RCC 7860 (cell line): ENCODE measurements at regions not wholly inside any gene's neighbourhood (a gene's known extent, or its start where the extent isn't known, plus 50 kb on each side); places are given as distances from the start of the nearest gene placed in this dataset.
"Not testable (repeated sequence)": the region's sequence is repeated elsewhere in the genome, so short reads cannot be mapped to it uniquely, and the experiment has no call there.

Source experiments
- DNase-seq: peaks from one replicate; pipeline ENCODE4 v3.0.0-alpha.2; 2015; ENCODE audit warnings: low spot score
- FAIRE-seq: peaks from 2 replicates; lab custom pipeline; 2012; peaks lifted over from hg19 to GRCh38; lab: Jason Lieb, UNC

- DNase-seq: no peak
- no peak for FAIRE-seq
Observed at GRCh38 chr7:114802632-114803031, 119.3 kb upstream of the MDFIC start.

GRCh38 chr7:114806590-114807162 lies 115.2 kb upstream of the MDFIC start:
- FAIRE-seq: no peak
- DNase-seq: no peak

- FAIRE-seq: no peak
- no peak for DNase-seq
Observed at GRCh38 chr7:114812570-114812969, 109.3 kb upstream of the MDFIC start.

DNA sequence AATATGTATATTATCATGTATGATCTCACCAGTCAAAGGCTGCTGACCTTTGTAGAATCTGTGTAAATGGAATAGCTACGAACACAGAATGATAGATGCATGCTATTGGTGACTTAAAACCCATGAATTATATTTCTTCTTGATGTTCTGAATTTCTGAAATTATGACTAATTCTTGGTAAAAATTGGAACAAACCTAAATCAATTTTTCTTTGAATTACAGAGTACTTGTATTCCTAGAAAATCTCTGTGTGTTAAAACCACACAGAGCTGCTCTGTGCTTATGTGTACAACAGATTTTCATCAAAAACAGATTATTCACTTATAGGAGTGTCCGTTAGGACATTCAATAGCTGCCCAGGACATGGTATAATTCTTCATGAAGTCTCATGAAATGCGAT lies 108.3 kb upstream of the MDFIC start:
- DNase-seq (no peak), FAIRE-seq (no peak)

DNA sequence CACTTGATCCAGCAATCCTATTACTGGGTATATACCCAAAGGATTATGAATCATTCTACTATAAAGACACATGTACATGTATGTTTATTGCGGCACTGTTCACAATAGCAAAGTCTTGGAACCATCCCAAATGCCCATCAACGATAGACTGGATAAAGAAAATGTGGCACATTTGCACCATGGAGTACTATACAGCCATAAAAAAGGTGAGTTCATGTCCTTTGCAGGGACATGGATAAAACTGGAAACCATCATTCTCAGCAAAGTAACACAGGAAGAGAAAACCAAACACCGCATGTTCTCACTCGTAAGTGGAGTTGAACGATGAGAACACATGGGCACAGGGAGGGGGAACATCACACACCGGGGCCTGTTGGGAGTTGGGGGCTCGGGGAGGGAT lies 104.9 kb upstream of the MDFIC start:
- DNase-seq, FAIRE-seq: not testable (repeated sequence)

DNA sequence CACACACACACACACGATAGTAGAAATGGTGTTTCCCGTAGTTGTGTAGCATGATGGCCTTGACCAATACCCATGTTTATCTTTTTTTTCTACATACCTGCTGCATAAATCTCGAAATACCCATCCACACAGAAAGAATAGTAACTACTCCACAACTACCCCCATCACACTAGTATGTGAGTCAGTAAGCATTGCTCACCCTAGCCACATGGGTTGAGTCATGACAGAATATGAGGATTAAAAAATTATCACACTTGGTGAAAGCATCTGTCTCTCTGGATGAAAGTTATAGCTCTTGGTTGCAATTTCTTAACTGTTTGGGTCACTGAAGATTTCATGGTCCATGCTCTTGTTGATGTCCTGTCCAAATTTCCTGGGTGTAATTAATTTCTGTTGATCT lies 103.4 kb upstream of the MDFIC start:
- DNase-seq (peak; percentile 83), FAIRE-seq (peak; percentile 94)

DNA sequence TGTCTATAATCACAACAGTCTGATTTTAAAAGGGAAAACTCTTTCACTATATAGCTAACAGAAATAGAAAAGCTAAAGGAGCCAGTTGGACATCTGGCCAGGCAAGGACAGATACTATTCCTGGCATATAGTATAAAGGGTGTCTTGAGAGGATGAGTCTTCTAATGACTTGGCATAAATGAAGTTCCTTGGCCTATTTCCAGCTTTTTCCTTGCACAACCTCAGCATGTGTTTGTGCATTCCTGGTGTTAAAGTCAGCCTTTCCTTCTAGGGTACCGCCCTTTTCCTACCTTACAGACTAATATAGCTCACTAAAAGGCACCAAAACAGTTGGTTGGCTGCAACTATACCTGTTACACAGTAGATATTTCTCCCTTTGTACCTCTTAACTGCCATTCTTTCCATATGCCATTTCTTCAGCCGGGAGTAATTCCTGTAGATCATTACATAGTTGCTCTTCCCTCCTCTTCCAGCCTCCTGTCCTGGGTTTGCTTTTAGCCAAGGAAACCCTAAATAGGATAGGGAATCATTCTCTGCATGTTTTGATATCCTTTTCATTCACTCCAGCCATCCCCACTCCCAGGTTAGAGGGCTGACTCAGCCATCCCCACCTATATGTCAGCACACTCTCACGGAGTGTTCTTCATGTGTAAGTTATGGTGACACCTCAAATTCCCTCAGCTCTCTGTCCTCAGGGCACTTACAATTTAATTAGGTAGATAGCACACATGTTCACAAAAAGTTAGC lies 102.1 kb upstream of the MDFIC start:
- peak; percentile 98 for DNase-seq
- FAIRE-seq: peak; percentile 96

GRCh38 chr7:114821030-114821900 lies 100.6 kb upstream of the MDFIC start:
- DNase-seq: no peak
- no peak for FAIRE-seq

DNA sequence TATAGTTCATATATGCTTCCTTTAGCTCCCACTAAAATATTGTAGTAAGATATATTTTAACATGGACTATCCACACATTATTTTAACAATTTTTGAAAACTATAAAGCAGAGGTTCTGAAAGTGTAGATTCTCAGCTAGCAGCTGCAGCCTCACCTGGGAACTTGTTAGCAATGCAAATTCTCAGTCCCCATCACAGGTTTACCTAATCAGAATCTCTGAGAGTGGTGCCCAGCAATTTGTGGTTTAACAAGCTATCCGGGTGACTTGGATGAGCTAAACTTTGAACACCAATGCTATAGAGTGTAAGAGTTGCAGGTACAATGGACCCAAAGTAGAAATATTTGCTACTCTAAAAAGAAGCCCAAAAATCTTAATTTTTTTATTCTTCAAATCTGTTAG lies 99.8 kb upstream of the MDFIC start:
- no peak for FAIRE-seq

DNA sequence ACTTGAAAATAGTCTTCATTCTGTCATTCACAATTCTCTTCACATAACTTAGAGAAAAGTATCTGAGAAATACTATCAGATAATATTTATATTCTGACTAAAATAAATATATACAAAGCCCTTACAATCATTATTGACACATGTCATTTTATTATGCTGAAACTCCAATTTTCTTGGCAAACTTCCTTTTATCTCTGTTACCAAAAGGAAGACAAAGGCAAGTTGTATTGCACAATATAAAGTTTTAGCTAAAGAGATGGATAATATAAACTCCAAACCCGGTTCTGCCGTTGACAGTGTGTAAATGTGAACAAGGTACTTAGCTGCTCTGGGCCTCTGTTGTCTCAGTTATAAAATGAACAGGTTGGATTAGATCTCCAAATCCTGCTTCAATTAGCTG lies 99.0 kb upstream of the MDFIC start:
- FAIRE-seq (no peak), DNase-seq (no peak)

More for the DNA sequence above, 99.8 kb upstream of the MDFIC start:
- no peak for DNase-seq

GRCh38 chr7:114823290-114823689 lies 98.6 kb upstream of the MDFIC start:
- FAIRE-seq: no peak
- no peak for DNase-seq

- DNase-seq: no peak
Observed at GRCh38 chr7:114825423-114825951, 96.4 kb upstream of the MDFIC start.

DNA sequence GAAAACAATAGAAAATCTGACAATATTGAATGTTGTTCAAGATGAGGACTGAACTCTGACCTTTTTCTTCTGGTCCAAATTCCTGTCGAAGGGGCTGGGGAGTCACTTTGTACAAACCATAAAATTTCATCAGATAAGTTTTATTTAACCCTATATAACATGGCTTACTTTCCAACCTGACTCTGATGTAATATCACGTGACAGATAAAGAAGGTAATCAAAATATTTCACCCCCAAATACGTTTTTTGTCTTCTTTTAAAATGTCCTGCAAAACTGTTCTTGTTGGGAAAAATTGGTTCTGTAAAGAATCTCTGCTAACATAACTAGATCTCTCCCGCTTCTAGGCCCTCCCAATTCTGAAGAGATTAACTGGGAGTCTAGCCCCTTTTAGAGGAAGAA lies 90.9 kb upstream of the MDFIC start:
- no peak for FAIRE-seq
- DNase-seq: no peak

More at GRCh38 chr7:114825423-114825951, 96.4 kb upstream of the MDFIC start:
- no peak for FAIRE-seq

DNA sequence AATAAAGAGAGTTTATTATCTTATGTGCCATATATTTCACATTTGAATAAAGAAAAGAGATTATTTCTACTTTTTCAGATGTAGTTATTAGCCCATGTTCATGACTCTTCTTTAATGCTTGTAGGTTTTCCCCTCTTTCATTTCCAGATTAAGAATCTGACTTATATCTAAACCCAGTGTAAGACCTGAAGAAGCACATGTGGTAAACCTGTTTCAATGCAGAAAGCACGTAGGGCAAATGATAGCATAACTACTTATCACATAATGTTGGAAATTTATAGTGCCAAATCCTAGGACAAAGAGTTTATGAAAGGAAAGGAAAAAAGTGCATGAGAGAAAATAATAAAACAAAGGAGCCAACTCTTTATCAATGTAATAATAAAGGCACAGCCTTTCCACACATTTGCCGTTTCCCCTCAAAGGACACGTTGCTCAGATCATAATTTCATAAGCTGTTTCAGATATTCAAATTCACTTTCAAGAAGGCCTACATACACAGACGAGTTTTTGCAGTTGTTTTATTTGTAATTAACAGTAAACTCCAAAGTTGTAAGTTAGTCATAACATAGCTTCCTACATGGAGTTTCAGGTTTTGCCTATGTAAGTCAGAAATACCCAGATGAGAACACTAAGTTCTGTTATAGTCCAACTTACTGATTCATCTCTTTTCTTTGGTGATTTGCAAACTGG lies 88.8 kb upstream of the MDFIC start:
- no peak for FAIRE-seq

DNA sequence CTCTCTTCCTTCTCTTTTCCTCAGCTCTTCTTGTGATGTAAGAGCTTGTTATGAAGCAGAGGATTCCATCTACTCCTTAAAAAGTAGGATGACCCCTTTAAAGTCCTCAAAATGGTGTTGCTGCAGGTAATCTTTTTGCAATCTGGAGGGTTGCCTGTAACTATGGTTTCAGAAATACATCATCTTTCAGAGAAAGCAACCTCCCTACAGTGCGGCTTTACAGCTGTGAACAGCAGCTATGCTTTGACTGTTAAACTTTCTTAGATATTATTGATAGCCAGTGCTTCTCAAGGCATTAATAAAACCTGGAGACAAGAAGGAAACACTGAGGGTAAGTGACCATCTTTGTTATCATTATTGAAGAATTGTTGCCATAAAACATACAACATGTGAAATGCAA lies 86.6 kb upstream of the MDFIC start:
- DNase-seq: no peak
- no peak for FAIRE-seq

More for the DNA sequence above, 88.8 kb upstream of the MDFIC start:
- DNase-seq: no peak

DNA sequence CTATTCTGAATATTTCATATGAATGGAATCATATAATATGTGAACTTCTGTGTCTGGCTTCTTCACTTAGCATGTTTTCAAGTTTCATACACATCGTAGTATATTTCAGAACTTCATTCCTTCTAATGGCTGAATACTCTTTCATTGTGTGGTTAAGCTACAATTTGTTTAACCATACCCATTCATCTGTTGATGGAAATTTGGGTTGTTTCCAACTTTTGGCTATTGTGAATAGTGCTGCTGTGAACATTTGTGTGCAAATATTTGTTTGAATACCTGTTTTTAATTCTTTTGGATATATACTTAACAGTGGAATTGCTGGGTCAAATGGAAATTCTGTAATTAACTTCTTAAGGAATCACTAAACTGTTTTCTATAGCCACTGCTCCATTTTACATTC lies 86.0 kb upstream of the MDFIC start:
- no peak for FAIRE-seq
- no peak for DNase-seq

- FAIRE-seq (no peak), DNase-seq (no peak)
Observed at GRCh38 chr7:114842551-114843065, 79.3 kb upstream of the MDFIC start.

DNA sequence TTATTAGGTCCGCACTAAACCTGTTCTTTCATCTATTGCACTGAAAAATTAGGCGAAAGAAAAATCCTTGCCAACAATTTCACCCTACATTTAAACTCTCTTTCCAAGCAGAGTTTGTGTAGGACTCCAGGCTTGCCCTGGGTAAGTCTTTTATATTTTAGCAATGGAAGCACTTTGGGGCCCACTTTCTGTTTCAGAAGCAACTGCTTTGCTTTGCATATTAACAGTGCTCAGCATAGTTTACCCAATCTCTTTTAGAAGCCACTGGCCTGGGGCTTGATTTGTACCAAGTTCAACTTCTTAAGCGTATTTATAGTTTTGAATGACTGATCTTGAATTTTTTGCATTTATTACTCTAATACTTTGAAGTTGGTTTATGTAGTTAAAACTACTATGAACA lies 78.8 kb upstream of the MDFIC start:
- FAIRE-seq: no peak
- no peak for DNase-seq

DNA sequence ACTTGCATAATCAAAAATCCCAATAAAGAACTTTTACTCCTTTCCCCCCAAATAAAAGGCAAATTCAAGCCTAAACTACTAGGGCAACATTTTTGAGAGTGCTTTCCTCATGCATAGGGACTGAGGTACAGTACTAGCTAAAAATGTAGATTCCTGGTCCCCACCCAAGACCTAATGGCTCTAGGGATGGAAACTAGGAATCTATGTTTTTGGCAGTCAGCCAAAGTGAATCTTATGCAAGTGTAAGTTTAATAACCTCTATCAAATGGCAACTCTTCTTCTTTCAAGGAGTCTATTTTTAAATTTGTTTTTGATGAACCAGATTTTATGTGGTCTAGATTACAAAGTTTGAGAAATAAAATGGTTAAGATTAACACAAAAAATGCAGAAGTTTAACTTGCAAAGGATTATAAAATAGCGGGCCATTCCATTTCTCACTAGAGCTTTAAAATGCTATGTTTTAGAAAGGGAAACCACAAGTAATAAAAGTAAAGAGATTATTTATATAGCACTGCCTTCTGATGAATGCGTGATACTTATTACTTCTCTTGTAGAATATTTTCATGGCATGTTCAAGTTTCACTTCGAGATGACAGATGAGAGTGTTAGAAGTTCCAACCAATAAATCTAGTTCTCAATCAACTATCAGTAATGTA lies 70.4 kb upstream of the MDFIC start:
- DNase-seq (no peak), FAIRE-seq (no peak)

- FAIRE-seq (no peak), DNase-seq (no peak)
Observed at GRCh38 chr7:114852293-114852692, 69.6 kb upstream of the MDFIC start.
